Sigmoid colon (tissue), 3 donors: ENCODE measurements at regions not wholly inside any gene's neighbourhood (a gene's known extent, or its start where the extent isn't known, plus 50 kb on each side); places are given as distances from the start of the nearest gene placed in this dataset.

ENCODE experiments used
- POLR2A ChIP-seq, 2 donors: fragments of 450-650 bp; IDR thresholded peaks; one replicate each; pipeline ENCODE4 v1.6.1; 2016; ENCODE audit warnings: antibody characterized with exemption in 2 of 2, mild to moderate bottlenecking in 2 of 2, moderate library complexity in 2 of 2
- TF ChIP-seq, protein P1 (sequence below), 4 experiments: fragments of 450-650 bp in 3 of 4; fragments of 200-600 bp in 1 of 4; IDR thresholded peaks; one replicate each; pipeline ENCODE4 v1.5.1; 2016 to 2019; ENCODE audit warnings: antibody characterized with exemption in 4 of 4, mild to moderate bottlenecking in 3 of 4, moderate library complexity in 2 of 4

GRCh38 chr2:103365071-103365470 lies 603.2 kb downstream of the TMEM182 start:
- no peak for TF ChIP-seq POLR2A (IDR thresholded peaks at IDR 0.05)
- TF ChIP-seq, protein P1, sequence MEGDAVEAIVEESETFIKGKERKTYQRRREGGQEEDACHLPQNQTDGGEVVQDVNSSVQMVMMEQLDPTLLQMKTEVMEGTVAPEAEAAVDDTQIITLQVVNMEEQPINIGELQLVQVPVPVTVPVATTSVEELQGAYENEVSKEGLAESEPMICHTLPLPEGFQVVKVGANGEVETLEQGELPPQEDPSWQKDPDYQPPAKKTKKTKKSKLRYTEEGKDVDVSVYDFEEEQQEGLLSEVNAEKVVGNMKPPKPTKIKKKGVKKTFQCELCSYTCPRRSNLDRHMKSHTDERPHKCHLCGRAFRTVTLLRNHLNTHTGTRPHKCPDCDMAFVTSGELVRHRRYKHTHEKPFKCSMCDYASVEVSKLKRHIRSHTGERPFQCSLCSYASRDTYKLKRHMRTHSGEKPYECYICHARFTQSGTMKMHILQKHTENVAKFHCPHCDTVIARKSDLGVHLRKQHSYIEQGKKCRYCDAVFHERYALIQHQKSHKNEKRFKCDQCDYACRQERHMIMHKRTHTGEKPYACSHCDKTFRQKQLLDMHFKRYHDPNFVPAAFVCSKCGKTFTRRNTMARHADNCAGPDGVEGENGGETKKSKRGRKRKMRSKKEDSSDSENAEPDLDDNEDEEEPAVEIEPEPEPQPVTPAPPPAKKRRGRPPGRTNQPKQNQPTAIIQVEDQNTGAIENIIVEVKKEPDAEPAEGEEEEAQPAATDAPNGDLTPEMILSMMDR (IDR thresholded peaks at IDR 0.05): no peak
